A549 (cell line): ENCODE measurements at regions not wholly inside any gene's neighbourhood (a gene's known extent, or its start where the extent isn't known, plus 50 kb on each side); places are given as distances from the start of the nearest gene placed in this dataset.

ENCODE experiments used
- ATAC-seq, 2 experiments: fragments of 200-7000 bp in 1 of 2; fragments of >200 bp in 1 of 2; cut with Nextera tagmentation in 1 of 2; cut with Tn5 transposase in 1 of 2; 3 replicates each; pipeline versions ENCODE4 v1.8.0 to v1.9.1; 2018 to 2020; ENCODE audit warnings: mild to moderate bottlenecking in 1 of 2, moderate library complexity in 1 of 2
- CTCF ChIA-PET: fragments of 300-600 bp; sonication (Branson Sonifier 250); formaldehyde crosslinking; extraction: SDS; loops from one replicate; lab custom pipeline; 2021; ENCODE audit warnings: antibody characterized with exemption, inconsistent platforms; lab: Yijun Ruan, JAX
- POLR2A ChIA-PET: fragments of 350-600 bp; formaldehyde crosslinking; extraction: SDS; loops from one replicate; lab custom pipeline; 2021; ENCODE audit warnings: antibody characterized with exemption, inconsistent platforms; lab: Yijun Ruan, JAX
- DNase-seq, 2 experiments: peaks; one replicate each; pipeline versions ENCODE4 v3.0.0 to v3.0.0-alpha.2; 2011 to 2016; ENCODE audit warnings: low read depth in 1 of 2, low spot score in 1 of 2
- FAIRE-seq: peaks from 2 replicates; lab custom pipeline; 2011; peaks lifted over from hg19 to GRCh38; lab: Jason Lieb, UNC
- H3K27ac ChIP-seq, 2 experiments: fragments of >200 bp; sonication (Bioruptor Twin); formaldehyde crosslinking; 3 replicates each; pipeline ENCODE4 v1.5.1; 2016 to 2017
- H3K4me1 ChIP-seq: fragments of >200 bp; sonication (Bioruptor Twin); formaldehyde crosslinking; 3 replicates; pipeline ENCODE4 v1.6.1; 2016
- H3K4me2 ChIP-seq: fragments of >200 bp; sonication (Bioruptor Twin); formaldehyde crosslinking; 3 replicates; pipeline ENCODE4 v1.6.1; 2016
- H3K4me3 ChIP-seq: fragments of >200 bp; sonication (Bioruptor Twin); formaldehyde crosslinking; 3 replicates; pipeline ENCODE4 v1.5.1; 2016
- H3K9me3 ChIP-seq: fragments of >200 bp; sonication (Bioruptor Twin); formaldehyde crosslinking; 3 replicates; pipeline ENCODE4 v1.6.1; 2016
- BHLHE40 ChIP-seq: IDR thresholded peaks from 2 replicates; pipeline ENCODE4 v1.6.1; 2012; ENCODE audit warnings: low read depth, low read length, inconsistent platforms
- CBX2 ChIP-seq: fragments of 200-600 bp; sonication (generic); IDR thresholded peaks from 2 replicates; pipeline ENCODE4 v1.6.1; 2016; ENCODE audit warnings: low read depth, mild to moderate bottlenecking, borderline replicate concordance
- CBX8 ChIP-seq: fragments of 200-600 bp; sonication (generic); IDR thresholded peaks from 2 replicates; pipeline ENCODE4 v1.6.1; 2016
- CHD4 ChIP-seq: fragments of 200-600 bp; sonication (generic); IDR thresholded peaks from 2 replicates; pipeline ENCODE4 v1.6.1; 2016; ENCODE audit warnings: antibody characterized with exemption, mild to moderate bottlenecking, borderline replicate concordance
- EHF ChIP-seq: fragments of 250-450 bp; sonication (Bioruptor Pico); IDR thresholded peaks from 2 replicates; pipeline ENCODE4 v1.5.0; 2020; ENCODE audit warnings: mild to moderate bottlenecking
- EP300 ChIP-seq, 2 experiments: fragments of >200 bp; sonication (Bioruptor Twin); formaldehyde crosslinking; IDR thresholded peaks; 2 replicates in 1 of 2; 3 replicates in 1 of 2; pipeline ENCODE4 v1.6.1; 2016 to 2017
- FOXS1 ChIP-seq: fragments of 250-450 bp; sonication (Bioruptor Pico); IDR thresholded peaks from 2 replicates; pipeline ENCODE4 v1.5.0; 2020; ENCODE audit warnings: mild to moderate bottlenecking, moderate library complexity
- GATA3 ChIP-seq: IDR thresholded peaks from 2 replicates; pipeline ENCODE4 v1.6.1; 2012; ENCODE audit warnings: borderline replicate concordance
- HES2 ChIP-seq: fragments of >200 bp; sonication (Bioruptor Twin); formaldehyde crosslinking; IDR thresholded peaks from 2 replicates; pipeline ENCODE4 v1.6.1; 2016
- HEYL ChIP-seq: fragments of 250-450 bp; sonication (Bioruptor Pico); IDR thresholded peaks from 2 replicates; pipeline ENCODE4 v1.8.0; 2021; ENCODE audit warnings: mild to moderate bottlenecking, moderate library complexity
- HMGXB4 ChIP-seq: fragments of 250-450 bp; sonication (Bioruptor Pico); IDR thresholded peaks from 2 replicates; pipeline ENCODE4 v1.5.0; 2021; ENCODE audit warnings: mild to moderate bottlenecking, moderate library complexity, borderline replicate concordance
- HOXA7 ChIP-seq: fragments of 250-450 bp; sonication (Bioruptor Pico); IDR thresholded peaks from 2 replicates; pipeline ENCODE4 v1.5.0; 2020; ENCODE audit warnings: mild to moderate bottlenecking, moderate library complexity
- HOXB13 ChIP-seq: fragments of 250-450 bp; sonication (Bioruptor Pico); IDR thresholded peaks from 2 replicates; pipeline ENCODE4 v1.5.0; 2020; ENCODE audit warnings: low read depth, mild to moderate bottlenecking, moderate library complexity
- HOXB5 ChIP-seq: fragments of 250-450 bp; sonication (Bioruptor Pico); IDR thresholded peaks from 2 replicates; pipeline ENCODE4 v1.5.0; 2020; ENCODE audit warnings: mild to moderate bottlenecking, moderate library complexity
- JUN ChIP-seq, 2 experiments: fragments of >200 bp; sonication (Bioruptor Twin); formaldehyde crosslinking; IDR thresholded peaks; 2 replicates in 1 of 2; 3 replicates in 1 of 2; pipeline ENCODE4 v1.6.1; 2016 to 2017
- JUNB ChIP-seq: fragments of >200 bp; sonication (Bioruptor Twin); formaldehyde crosslinking; IDR thresholded peaks from 2 replicates; pipeline ENCODE4 v1.6.1; 2016
- KDM5A ChIP-seq: fragments of 200-600 bp; sonication (generic); IDR thresholded peaks from 2 replicates; pipeline ENCODE4 v1.6.1; 2016; ENCODE audit warnings: antibody characterized with exemption, mild to moderate bottlenecking
- MAFK ChIP-seq: fragments of 450-650 bp; IDR thresholded peaks from 2 replicates; pipeline ENCODE4 v1.6.1; 2014; ENCODE audit not compliant: partially characterized antibody
- MAX ChIP-seq: IDR thresholded peaks from 2 replicates; pipeline ENCODE4 v1.6.1; 2012
- MAZ ChIP-seq: fragments of 150-350 bp; IDR thresholded peaks from 2 replicates; pipeline ENCODE4 v1.6.1; 2014; ENCODE audit warnings: antibody characterized with exemption, low read depth, low read length, borderline replicate concordance
- POLR2A ChIP-seq: IDR thresholded peaks from 2 replicates; pipeline ENCODE4 v1.6.1; 2012; ENCODE audit warnings: mild to moderate bottlenecking, low read length
- REST ChIP-seq: fragments of 200-600 bp; sonication (generic); IDR thresholded peaks from 2 replicates; pipeline ENCODE4 v1.6.1; 2016; ENCODE audit warnings: antibody characterized with exemption, mild to moderate bottlenecking, moderate library complexity
- SREBF2 ChIP-seq: fragments of 450-650 bp; IDR thresholded peaks from 2 replicates; pipeline ENCODE4 v1.6.1; 2014; ENCODE audit warnings: mild to moderate bottlenecking, moderate library complexity
- TFCP2L1 ChIP-seq: fragments of 250-450 bp; sonication (Bioruptor Pico); IDR thresholded peaks from 2 replicates; pipeline ENCODE4 v1.5.0; 2021; ENCODE audit warnings: mild to moderate bottlenecking
- USF2 ChIP-seq: fragments of 450-650 bp; IDR thresholded peaks from 2 replicates; pipeline ENCODE4 v1.6.1; 2014; ENCODE audit warnings: antibody characterized with exemption
- ZC3H11A ChIP-seq: fragments of 450-650 bp; IDR thresholded peaks from 2 replicates; pipeline ENCODE4 v1.6.1; 2014; ENCODE audit warnings: antibody characterized with exemption, mild to moderate bottlenecking
- WGBS: methylation state at CpG from one replicate; pipeline ENCODE4 v1.1.6; 2017; ENCODE audit errors: missing lambda C conversion rate; 5-methylcytosine and 5-hydroxymethylcytosine counted together
- TF ChIP-seq, protein P1 (sequence below): fragments of 250-450 bp; sonication (Bioruptor Pico); IDR thresholded peaks from 2 replicates; pipeline ENCODE4 v1.5.0; 2020; ENCODE audit warnings: low read depth, mild to moderate bottlenecking, moderate library complexity

- TF ChIP-seq KDM5A, result no peak
These were observed 756.0 kb upstream of the C9orf72 start (continued) for GRCh38 chr9:28329323-28329722.

DNA sequence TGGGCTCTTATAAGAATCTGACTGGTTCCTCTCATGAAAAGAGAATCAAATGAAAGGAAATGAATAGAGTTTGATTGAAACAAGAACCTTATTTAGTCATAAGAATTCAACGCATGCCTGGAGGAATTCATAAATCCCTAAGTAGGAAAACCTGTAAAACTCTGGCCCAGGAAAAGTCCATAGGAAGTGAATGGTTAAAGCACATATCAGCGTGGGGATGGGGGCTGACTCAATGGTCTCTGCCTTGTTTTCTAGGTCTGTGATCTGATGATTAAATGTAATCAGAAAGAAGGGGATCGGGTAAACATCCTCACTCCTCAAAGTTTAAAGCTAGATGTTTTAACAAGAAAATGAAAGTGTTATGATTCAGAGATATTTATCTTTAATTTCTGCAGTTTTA, 759.4 kb upstream of the C9orf72 start:
- no peaks in the 10 kb centered on the region for H3K4me1 ChIP-seq
- H3K27ac ChIP-seq, result no peak overlapping the region
- CTCF ChIA-PET, result interaction anchor here (0.6 kb wide), 1 partner anchor 883 kb away, joined by 3 read pairs; no protein-coding TSS in a partner anchor
- DNase-seq (no peak), ATAC-seq (no peak)
- H3K9me3 ChIP-seq, result no peaks in the 10 kb centered on the region
- no peak overlapping the region for H3K4me2 ChIP-seq
- TF ChIP-seq JUNB (no peak), CBX2 (no peak), FOXS1 (no peak), HEYL (CRISPR knock-in tag) (no peak), POLR2A (no peak), TFCP2L1 (CRISPR knock-in tag) (no peak)
- TF ChIP-seq, protein P1, sequence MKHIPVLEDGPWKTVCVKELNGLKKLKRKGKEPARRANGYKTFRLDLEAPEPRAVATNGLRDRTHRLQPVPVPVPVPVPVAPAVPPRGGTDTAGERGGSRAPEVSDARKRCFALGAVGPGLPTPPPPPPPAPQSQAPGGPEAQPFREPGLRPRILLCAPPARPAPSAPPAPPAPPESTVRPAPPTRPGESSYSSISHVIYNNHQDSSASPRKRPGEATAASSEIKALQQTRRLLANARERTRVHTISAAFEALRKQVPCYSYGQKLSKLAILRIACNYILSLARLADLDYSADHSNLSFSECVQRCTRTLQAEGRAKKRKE (CRISPR knock-in tag), result no peak
- TF ChIP-seq, all 56 proteins: peak for 0
- POLR2A ChIA-PET, result no interaction called here
- H3K4me3 ChIP-seq, result no peak overlapping the region
- FAIRE-seq, result no peak
- WGBS, result 4% methylated on average over 3 of the region's 3 CpGs

DNA sequence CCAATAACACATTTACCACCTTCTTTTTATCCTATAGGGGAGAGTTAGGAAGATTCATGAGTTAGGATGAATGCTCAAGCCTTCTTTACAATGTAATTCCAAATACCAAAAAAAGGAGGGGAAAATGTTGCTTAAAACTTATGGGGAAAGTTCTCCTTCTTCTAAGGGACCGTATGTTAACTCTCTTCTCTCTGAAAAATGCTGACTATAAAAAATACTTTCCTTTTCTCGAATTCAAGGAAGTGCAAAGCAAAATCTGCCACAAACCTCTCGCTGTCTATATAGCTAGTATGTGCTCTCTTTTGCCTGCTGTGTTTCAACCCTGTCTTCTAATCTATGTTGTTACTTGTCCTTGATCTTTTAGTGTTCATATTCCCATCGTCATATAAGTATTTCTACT, 768.6 kb upstream of the C9orf72 start:
- Histone ChIP-seq H3K4me2 (no peak overlapping the region), H3K4me3 (no peak overlapping the region), H3K27ac (no peak overlapping the region), H3K4me1 (no peaks in the 10 kb centered on the region), H3K9me3 (no peaks in the 10 kb centered on the region)
- 8% methylated on average over 4 of the region's 4 CpGs for WGBS
- peak; percentile 54 for TF ChIP-seq MAFK
- TF ChIP-seq MAX, result no peak
- FAIRE-seq, result no peak
- ChIA-PET POLR2A (no interaction called here), CTCF (no interaction called here)
- no peak for ATAC-seq
- no peak for DNase-seq

DNA sequence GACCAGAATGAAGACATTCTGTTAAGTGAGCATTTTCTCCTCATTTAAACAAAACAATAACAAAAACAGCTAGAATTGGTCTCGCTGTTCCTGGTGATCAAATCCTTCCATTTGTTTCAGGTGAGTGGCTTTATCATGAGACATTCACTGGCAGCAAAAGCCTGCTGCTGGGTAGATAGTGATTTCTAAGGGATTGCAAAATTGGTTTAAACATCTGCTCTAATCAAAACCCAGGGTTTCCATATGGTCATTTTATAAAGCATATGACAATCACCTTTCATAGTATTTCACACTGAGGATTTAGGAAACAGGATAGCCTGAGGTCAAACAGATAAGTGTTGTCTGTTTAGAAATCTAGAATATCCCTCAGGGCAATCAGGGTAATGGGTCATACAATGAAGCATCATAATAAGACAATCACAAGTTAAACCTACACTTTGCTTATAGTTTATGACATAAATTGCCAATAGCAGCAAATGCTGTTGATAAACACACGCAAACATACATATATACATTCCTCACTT, 769.6 kb upstream of the C9orf72 start:
- ChIA-PET CTCF (no interaction called here), POLR2A (no interaction called here)
- FAIRE-seq (no peak), DNase-seq (no peak), ATAC-seq (no peak)
- WGBS, result 19% methylated on average over 2 of the region's 2 CpGs
- H3K4me3 ChIP-seq, result no peak overlapping the region
- no peak overlapping the region for H3K4me2 ChIP-seq
- no peaks in the 10 kb centered on the region for H3K9me3 ChIP-seq
- H3K4me1 ChIP-seq, result no peaks in the 10 kb centered on the region
- TF ChIP-seq HMGXB4 (CRISPR knock-in tag) (no peak), CHD4 (no peak), ZC3H11A (no peak), EP300 (IDR thresholded peaks at IDR 0.05) (no peak), JUN (IDR thresholded peaks at IDR 0.05) (no peak), MAZ (no peak), EHF (CRISPR knock-in tag) (no peak), USF2 (no peak), HES2 (no peak), SREBF2 (no peak), HOXB5 (CRISPR knock-in tag) (no peak), MAX (no peak), GATA3 (no peak), HOXA7 (CRISPR knock-in tag) (no peak), BHLHE40 (no peak), HEYL (CRISPR knock-in tag) (no peak), REST (no peak), HOXB13 (CRISPR knock-in tag) (no peak), CBX8 (no peak)
- no peak overlapping the region for H3K27ac ChIP-seq
